ENCODE measurements at regions not wholly inside any gene's neighbourhood (a gene's known extent, or its start where the extent isn't known, plus 50 kb on each side); places are given as distances from the start of the nearest gene placed in this dataset.

- DNase-seq (ENCODE audit: low spot score), result no peak
- no peak overlapping the region for H3K4me3 ChIP-seq
- peak overlapping the region in 1 of 2 donors; percentile 60 for H3K27ac ChIP-seq
- TF ChIP-seq, protein P1, sequence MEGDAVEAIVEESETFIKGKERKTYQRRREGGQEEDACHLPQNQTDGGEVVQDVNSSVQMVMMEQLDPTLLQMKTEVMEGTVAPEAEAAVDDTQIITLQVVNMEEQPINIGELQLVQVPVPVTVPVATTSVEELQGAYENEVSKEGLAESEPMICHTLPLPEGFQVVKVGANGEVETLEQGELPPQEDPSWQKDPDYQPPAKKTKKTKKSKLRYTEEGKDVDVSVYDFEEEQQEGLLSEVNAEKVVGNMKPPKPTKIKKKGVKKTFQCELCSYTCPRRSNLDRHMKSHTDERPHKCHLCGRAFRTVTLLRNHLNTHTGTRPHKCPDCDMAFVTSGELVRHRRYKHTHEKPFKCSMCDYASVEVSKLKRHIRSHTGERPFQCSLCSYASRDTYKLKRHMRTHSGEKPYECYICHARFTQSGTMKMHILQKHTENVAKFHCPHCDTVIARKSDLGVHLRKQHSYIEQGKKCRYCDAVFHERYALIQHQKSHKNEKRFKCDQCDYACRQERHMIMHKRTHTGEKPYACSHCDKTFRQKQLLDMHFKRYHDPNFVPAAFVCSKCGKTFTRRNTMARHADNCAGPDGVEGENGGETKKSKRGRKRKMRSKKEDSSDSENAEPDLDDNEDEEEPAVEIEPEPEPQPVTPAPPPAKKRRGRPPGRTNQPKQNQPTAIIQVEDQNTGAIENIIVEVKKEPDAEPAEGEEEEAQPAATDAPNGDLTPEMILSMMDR (IDR thresholded peaks at IDR 0.05), result no peak
These were observed 308.5 kb upstream of the ADAMTS5 start for GRCh38 chr21:27275294-27275927.

- DNase-seq (ENCODE audit: low spot score), result no peak
- TF ChIP-seq, protein P1 (IDR thresholded peaks at IDR 0.05), result no peak
- H3K27ac ChIP-seq, result no peak overlapping the region
- H3K4me3 ChIP-seq, result no peak overlapping the region
These were observed 302.8 kb upstream of the ADAMTS5 start for GRCh38 chr21:27269644-27270043.

GRCh38 chr21:27268290-27268689, 301.4 kb upstream of the ADAMTS5 start:
- H3K27ac ChIP-seq, result no peak overlapping the region
- DNase-seq (ENCODE audit: low spot score), result no peak

GRCh38 chr21:27265949-27266348, 299.1 kb upstream of the ADAMTS5 start:
- no peak for DNase-seq (ENCODE audit: low spot score)
- H3K27ac ChIP-seq, result no peak overlapping the region
- TF ChIP-seq, protein P1 (IDR thresholded peaks at IDR 0.05), result no peak

More at GRCh38 chr21:27268290-27268689, 301.4 kb upstream of the ADAMTS5 start:
- no peak overlapping the region for H3K4me3 ChIP-seq
- TF ChIP-seq, protein P1 (IDR thresholded peaks at IDR 0.05), result no peak

DNA sequence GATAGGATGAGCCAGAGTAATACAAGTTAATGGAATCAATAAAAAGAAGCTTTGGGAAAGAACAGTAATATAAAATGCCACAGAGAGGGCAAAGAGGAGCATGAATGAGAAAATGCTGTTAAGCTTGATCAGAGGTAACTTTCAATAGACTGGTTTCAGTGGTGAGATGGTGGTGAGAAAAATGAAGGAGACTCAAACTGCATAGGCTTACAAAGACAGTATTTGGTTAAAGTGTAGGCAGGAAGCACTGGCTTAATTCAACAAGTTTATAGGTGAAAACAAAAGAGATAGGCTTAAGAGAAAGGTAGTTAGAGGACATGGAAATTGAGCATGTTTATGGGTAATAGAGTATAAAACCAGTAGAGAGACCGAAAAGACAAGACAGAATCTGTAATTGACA, 298.6 kb upstream of the ADAMTS5 start:
- no peak overlapping the region for H3K27ac ChIP-seq
- TF ChIP-seq, protein P1 (IDR thresholded peaks at IDR 0.05), result no peak

More at GRCh38 chr21:27265949-27266348, 299.1 kb upstream of the ADAMTS5 start:
- no peak overlapping the region for H3K4me3 ChIP-seq

DNA sequence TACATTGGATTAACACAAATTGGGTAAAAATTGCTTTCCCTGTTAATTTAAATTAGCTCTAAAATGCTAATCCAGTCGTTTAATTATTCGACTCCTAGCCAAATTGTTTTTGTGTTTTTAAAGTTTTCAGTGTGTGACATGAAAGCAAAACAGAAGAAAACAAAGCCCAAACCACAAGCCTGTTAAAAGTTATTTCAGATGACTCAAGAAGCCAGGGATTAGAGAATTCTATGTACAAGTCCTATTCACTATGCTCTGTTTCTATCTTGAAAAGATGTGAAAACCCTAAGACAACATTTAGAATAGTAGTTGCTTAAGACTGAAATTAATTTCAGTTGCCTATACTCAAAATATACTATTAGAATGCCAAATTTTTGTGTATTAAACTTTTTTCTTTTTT, 294.8 kb upstream of the ADAMTS5 start:
- TF ChIP-seq, protein P1 (IDR thresholded peaks at IDR 0.05), result no peak

More for the DNA sequence above, 298.6 kb upstream of the ADAMTS5 start:
- no peak for DNase-seq (ENCODE audit: low spot score)
- H3K4me3 ChIP-seq, result no peak overlapping the region

GRCh38 chr21:27260728-27261127, 293.8 kb upstream of the ADAMTS5 start:
- TF ChIP-seq, protein P1 (IDR thresholded peaks at IDR 0.05), result no peak
- Histone ChIP-seq H3K4me3 (no peak overlapping the region), H3K27ac (no peak overlapping the region)
- no peak for DNase-seq (ENCODE audit: low spot score)

More for the DNA sequence above, 294.8 kb upstream of the ADAMTS5 start:
- no peak for DNase-seq (ENCODE audit: low spot score)
- Histone ChIP-seq H3K27ac (no peak overlapping the region), H3K4me3 (no peak overlapping the region)

Measured in coronary artery (tissue), 2 donors.